ENCODE measurements at regions not wholly inside any gene's neighbourhood (a gene's known extent, or its start where the extent isn't known, plus 50 kb on each side); places are given as distances from the start of the nearest gene placed in this dataset.

DNA sequence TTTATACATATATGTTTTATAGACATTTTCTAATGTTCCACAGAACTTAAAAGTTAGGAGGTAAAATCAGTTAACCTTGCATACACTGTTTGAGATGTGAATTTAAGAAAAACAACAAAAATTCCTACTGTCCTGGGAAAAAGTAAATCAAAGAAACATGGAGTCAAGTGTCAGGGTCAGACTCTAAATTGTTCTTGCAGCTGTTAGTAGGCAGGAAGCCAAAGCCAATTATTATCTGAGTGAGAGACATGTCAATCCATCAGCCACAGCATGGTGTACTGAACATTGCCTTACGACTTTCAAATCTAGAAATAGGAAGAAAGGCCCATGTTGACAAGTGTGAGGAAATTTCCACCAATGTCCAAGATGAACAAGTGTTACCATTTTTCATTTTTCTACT is 461.2 kb upstream of the MBL2 start:
- TF ChIP-seq, protein P1, sequence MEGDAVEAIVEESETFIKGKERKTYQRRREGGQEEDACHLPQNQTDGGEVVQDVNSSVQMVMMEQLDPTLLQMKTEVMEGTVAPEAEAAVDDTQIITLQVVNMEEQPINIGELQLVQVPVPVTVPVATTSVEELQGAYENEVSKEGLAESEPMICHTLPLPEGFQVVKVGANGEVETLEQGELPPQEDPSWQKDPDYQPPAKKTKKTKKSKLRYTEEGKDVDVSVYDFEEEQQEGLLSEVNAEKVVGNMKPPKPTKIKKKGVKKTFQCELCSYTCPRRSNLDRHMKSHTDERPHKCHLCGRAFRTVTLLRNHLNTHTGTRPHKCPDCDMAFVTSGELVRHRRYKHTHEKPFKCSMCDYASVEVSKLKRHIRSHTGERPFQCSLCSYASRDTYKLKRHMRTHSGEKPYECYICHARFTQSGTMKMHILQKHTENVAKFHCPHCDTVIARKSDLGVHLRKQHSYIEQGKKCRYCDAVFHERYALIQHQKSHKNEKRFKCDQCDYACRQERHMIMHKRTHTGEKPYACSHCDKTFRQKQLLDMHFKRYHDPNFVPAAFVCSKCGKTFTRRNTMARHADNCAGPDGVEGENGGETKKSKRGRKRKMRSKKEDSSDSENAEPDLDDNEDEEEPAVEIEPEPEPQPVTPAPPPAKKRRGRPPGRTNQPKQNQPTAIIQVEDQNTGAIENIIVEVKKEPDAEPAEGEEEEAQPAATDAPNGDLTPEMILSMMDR (IDR thresholded peaks at IDR 0.05): no peak
- no peak for TF ChIP-seq POLR2A (IDR thresholded peaks at IDR 0.05)

Data from esophagus squamous epithelium (tissue), 4 donors.